ENCODE measurements at regions not wholly inside any gene's neighbourhood (a gene's known extent, or its start where the extent isn't known, plus 50 kb on each side); places are given as distances from the start of the nearest gene placed in this dataset.

DNA sequence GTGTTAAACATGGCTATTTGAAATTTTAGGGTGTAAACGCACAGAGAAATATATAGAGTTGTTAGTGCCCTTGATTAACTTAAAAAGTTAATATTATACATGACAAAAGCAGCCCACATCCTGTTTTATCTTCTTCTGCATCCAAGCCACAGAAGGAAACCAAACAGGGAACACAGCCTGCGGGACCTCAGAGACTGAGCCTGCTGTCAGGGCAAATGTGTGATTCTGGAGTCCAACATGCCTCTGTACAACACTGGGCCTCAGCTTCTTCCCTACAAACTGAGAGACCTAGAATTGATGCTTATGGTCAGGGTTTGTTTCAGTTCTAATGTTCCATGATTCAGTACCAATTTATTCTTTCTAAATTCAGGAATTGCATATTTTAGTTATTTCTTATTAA is 404.7 kb downstream of the FBXO15 start:
- no peaks in the 10 kb centered on the region for H3K9me3 Mint-ChIP-seq
- H3K4me1 Mint-ChIP-seq = no peaks in the 10 kb centered on the region
- no peak overlapping the region for H3K27ac Mint-ChIP-seq
- no peak overlapping the region for H3K4me3 Mint-ChIP-seq
- TF ChIP-seq, protein P1, sequence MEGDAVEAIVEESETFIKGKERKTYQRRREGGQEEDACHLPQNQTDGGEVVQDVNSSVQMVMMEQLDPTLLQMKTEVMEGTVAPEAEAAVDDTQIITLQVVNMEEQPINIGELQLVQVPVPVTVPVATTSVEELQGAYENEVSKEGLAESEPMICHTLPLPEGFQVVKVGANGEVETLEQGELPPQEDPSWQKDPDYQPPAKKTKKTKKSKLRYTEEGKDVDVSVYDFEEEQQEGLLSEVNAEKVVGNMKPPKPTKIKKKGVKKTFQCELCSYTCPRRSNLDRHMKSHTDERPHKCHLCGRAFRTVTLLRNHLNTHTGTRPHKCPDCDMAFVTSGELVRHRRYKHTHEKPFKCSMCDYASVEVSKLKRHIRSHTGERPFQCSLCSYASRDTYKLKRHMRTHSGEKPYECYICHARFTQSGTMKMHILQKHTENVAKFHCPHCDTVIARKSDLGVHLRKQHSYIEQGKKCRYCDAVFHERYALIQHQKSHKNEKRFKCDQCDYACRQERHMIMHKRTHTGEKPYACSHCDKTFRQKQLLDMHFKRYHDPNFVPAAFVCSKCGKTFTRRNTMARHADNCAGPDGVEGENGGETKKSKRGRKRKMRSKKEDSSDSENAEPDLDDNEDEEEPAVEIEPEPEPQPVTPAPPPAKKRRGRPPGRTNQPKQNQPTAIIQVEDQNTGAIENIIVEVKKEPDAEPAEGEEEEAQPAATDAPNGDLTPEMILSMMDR (IDR thresholded peaks at IDR 0.05; ENCODE audit: unreplicated experiment in 3 of 3) = no peak
- no peaks in the 10 kb centered on the region for H3K36me3 Mint-ChIP-seq (ENCODE audit: low read depth)
- H3K27me3 Mint-ChIP-seq (ENCODE audit: low read depth) = no peaks in the 10 kb centered on the region

DNA sequence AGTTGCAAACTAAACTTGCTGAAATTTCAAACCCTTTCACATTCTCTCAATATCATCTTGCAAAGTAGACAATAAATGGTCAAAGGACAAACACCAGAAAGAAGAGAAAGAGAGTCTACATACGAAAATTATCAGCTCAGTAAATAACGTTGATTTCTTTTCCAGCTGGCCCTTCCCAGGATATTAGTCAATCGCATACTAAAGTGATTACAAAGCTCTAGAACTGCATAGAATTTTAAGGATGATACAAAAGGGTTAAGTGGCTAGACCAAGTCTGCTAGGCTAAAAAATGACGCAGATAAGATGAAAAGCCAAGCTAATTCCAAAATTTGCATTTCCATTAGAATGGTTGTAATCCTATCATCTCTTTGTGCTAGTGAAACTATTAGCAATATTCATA is 405.7 kb downstream of the FBXO15 start:
- TF ChIP-seq, protein P1 (IDR thresholded peaks at IDR 0.05; ENCODE audit: unreplicated experiment in 3 of 3) = no peak
- H3K36me3 Mint-ChIP-seq (ENCODE audit: low read depth) = no peaks in the 10 kb centered on the region
- no peaks in the 10 kb centered on the region for H3K4me1 Mint-ChIP-seq
- H3K27ac Mint-ChIP-seq = no peak overlapping the region
- no peak overlapping the region for H3K4me3 Mint-ChIP-seq
- no peaks in the 10 kb centered on the region for H3K9me3 Mint-ChIP-seq
- no peaks in the 10 kb centered on the region for H3K27me3 Mint-ChIP-seq (ENCODE audit: low read depth)

DNA sequence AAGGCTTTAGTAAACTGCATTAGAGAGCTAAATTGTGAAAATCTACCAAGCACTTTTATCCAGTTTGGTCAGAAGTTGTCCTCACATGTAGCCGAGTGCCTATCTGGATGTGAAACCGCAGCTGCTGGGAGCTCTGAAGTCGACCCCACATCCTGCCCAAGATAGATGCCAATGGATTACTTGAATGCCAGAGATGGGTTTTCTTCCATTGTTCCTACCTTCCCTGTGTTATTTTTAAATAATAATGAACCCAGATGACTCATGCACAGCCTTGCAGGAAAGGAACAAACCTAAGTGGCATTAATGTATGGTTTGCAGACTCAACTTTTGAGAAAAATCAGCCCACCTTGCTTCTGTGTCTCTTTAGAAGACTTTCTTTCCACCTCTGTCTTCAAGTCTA is 408.5 kb downstream of the FBXO15 start:
- Mint-ChIP-seq H3K4me3 (no peak overlapping the region), H3K9me3 (no peaks in the 10 kb centered on the region), H3K27me3 (ENCODE audit: low read depth) (no peaks in the 10 kb centered on the region), H3K4me1 (no peaks in the 10 kb centered on the region), H3K27ac (no peak overlapping the region), H3K36me3 (ENCODE audit: low read depth) (no peaks in the 10 kb centered on the region)
- TF ChIP-seq, protein P1 (IDR thresholded peaks at IDR 0.05; ENCODE audit: unreplicated experiment in 3 of 3) = no peak

DNA sequence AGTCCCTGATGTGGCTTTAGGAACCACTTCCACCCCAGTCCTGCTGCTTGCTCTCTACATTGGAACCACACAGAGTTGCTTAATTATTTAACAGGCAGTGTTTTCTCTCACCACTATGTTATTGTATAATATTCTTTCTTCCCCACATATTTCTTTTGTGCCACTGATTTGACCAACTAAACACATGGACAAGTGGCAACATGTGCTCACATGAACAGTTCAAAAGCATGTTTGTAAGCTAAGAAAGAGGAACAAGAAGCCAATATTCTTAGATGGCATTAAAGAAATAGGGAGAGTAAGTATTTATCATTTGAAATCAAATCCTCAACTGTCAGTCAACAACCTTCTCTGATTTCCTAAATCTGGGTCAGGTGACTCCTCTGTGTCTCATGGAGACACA is 409.6 kb downstream of the FBXO15 start:
- H3K36me3 Mint-ChIP-seq (ENCODE audit: low read depth) = no peaks in the 10 kb centered on the region
- no peak overlapping the region for H3K4me3 Mint-ChIP-seq
- no peaks in the 10 kb centered on the region for H3K4me1 Mint-ChIP-seq
- TF ChIP-seq, protein P1 (IDR thresholded peaks at IDR 0.05; ENCODE audit: unreplicated experiment in 3 of 3) = no peak
- no peaks in the 10 kb centered on the region for H3K9me3 Mint-ChIP-seq
- H3K27me3 Mint-ChIP-seq (ENCODE audit: low read depth) = no peaks in the 10 kb centered on the region
- H3K27ac Mint-ChIP-seq = no peak overlapping the region

DNA sequence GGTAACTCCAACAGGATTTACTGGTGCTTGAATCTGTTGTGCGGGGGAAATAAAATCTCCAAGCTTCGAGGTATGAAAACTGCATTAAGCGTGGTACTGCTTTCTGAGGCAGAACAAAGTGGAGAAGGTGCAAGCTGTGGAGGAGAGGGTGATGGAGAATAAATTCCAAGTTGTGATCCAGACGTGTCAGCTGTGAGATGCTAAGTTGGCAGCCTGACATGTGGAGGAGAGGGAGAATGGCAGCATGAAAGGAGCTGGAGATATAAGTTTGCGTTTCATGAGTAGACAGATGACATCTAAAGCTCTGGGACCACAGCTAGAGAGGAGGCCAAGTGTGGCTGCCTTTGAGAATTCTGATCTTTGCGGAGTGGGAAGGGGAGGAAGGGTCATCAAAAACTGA is 411.8 kb downstream of the FBXO15 start:
- peaks cover 2% of the 10 kb centered on the region for H3K9me3 Mint-ChIP-seq
- H3K27ac Mint-ChIP-seq = no peak overlapping the region
- no peaks in the 10 kb centered on the region for H3K36me3 Mint-ChIP-seq (ENCODE audit: low read depth)
- no peak overlapping the region for H3K4me3 Mint-ChIP-seq
- H3K4me1 Mint-ChIP-seq = no peaks in the 10 kb centered on the region
- no peaks in the 10 kb centered on the region for H3K27me3 Mint-ChIP-seq (ENCODE audit: low read depth)
- TF ChIP-seq, protein P1 (IDR thresholded peaks at IDR 0.05; ENCODE audit: unreplicated experiment in 3 of 3) = no peak

DNA sequence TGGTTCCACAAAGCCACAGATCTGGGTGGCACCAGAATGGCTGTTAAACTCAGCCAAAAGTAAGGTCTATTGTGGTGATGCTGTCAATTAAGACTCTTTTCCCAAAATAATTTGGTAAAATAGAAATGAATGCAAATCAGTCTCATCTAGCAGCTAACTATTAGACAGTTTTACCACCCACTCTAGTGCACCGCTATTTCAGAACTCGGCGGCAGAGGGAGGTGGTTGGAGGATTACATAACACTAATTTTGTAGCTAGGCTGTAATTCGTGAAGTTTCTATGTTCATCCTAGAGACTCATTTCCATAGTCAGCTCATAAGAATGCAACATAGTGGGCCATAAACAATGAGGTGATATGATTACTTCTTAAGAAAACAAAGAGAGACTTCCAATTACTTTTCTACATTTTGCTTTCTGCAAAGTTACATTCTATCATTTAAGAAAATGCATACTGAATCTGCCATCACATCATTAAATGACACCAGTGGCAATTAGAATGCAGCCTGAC is 413.8 kb downstream of the FBXO15 start:
- Mint-ChIP-seq H3K27me3 (ENCODE audit: low read depth) (no peaks in the 10 kb centered on the region), H3K4me3 (no peak overlapping the region), H3K9me3 (peaks cover 3% of the 10 kb centered on the region), H3K36me3 (ENCODE audit: low read depth) (no peaks in the 10 kb centered on the region), H3K27ac (no peak overlapping the region), H3K4me1 (no peaks in the 10 kb centered on the region)
- TF ChIP-seq, protein P1 (IDR thresholded peaks at IDR 0.05; ENCODE audit: unreplicated experiment in 3 of 3) = no peak

All from nephron (organoid).